ENCODE measurements at regions not wholly inside any gene's neighbourhood (a gene's known extent, or its start where the extent isn't known, plus 50 kb on each side); places are given as distances from the start of the nearest gene placed in this dataset.

- Histone ChIP-seq H3K79me2 (ENCODE audit: insufficient read depth, low read length) (no peaks in the 10 kb centered on the region), H3K4me2 (ENCODE audit: low read depth, low read length, poor library complexity, severe bottlenecking) (no peak overlapping the region), H3K4me3 (ENCODE audit: low read length, poor library complexity, severe bottlenecking) (no peak overlapping the region), H3K4me1 (ENCODE audit: insufficient read depth, low read length, poor library complexity, severe bottlenecking) (no peaks in the 10 kb centered on the region), H3F3A (ENCODE audit: low read depth) (no peaks in the 10 kb centered on the region), H3K9me3 (ENCODE audit: insufficient read depth, low read depth, low read length) (peaks cover 7% of the 10 kb centered on the region; the same call in 1 of the 2 replicates), H2AFZ (ENCODE audit: low read length) (no peak overlapping the region), H4K20me1 (ENCODE audit: insufficient read depth, low read length, poor library complexity, severe bottlenecking) (no peaks in the 10 kb centered on the region), H3K9ac (ENCODE audit: low read depth, low read length, poor library complexity, severe bottlenecking) (no peak overlapping the region), H3K27me3 (ENCODE audit: insufficient read depth, low read length, poor library complexity, severe bottlenecking) (no peaks in the 10 kb centered on the region), H3K9me2 (replicated peaks; ENCODE audit: low read depth, low read length) (no peaks in the 10 kb centered on the region), H3K36me3 (ENCODE audit: insufficient read depth, low read length) (no peaks in the 10 kb centered on the region)
- TF ChIP-seq CTCF (conservative IDR thresholded peaks at IDR 0.05; ENCODE audit: low read length) (no peak), EZH2phosphoT487 (IDR thresholded peaks at IDR 0.05; ENCODE audit: borderline replicate concordance) (no peak)
Observed at GRCh38 chr9:85167146-85167545, 497.6 kb downstream of the NTRK2 start.

- TF ChIP-seq CTCF (conservative IDR thresholded peaks at IDR 0.05; ENCODE audit: low read length) (no peak), EZH2phosphoT487 (IDR thresholded peaks at IDR 0.05; ENCODE audit: borderline replicate concordance) (no peak)
- no peak overlapping the region for H2AFZ ChIP-seq (ENCODE audit: low read length)
Observed at GRCh38 chr9:85163825-85164224, 494.3 kb downstream of the NTRK2 start.

DNA sequence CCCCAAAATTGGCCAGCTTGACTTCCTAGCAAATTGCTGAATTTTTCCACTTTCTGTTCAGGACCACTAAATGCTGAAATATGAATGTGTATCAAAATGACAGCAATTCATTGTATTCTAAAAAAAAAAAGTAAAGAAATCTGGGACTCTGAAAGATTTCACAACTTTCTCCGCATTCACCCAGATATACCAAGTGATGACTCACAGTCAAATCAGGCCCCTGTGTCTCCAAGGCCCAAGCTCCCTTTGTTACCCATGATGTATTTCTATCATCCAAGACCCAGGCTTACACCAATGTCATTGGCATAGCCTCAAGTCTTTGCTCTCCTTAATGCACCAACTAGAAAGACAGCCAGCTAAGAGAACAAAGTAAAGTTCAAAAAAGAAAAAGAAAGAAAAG is 493.9 kb downstream of the NTRK2 start:
- H3K9me2 ChIP-seq (replicated peaks; ENCODE audit: low read depth, low read length): no peaks in the 10 kb centered on the region
- H3K79me2 ChIP-seq (ENCODE audit: insufficient read depth, low read length): no peaks in the 10 kb centered on the region
- H3K9ac ChIP-seq (ENCODE audit: low read depth, low read length, poor library complexity, severe bottlenecking): no peak overlapping the region
- TF ChIP-seq EZH2phosphoT487 (IDR thresholded peaks at IDR 0.05; ENCODE audit: borderline replicate concordance) (no peak), CTCF (conservative IDR thresholded peaks at IDR 0.05; ENCODE audit: low read length) (no peak)
- no peaks in the 10 kb centered on the region for H3K36me3 ChIP-seq (ENCODE audit: insufficient read depth, low read length)
- no peak overlapping the region for H2AFZ ChIP-seq (ENCODE audit: low read length)
- H4K20me1 ChIP-seq (ENCODE audit: insufficient read depth, low read length, poor library complexity, severe bottlenecking): no peaks in the 10 kb centered on the region
- no peak overlapping the region for H3K4me2 ChIP-seq (ENCODE audit: low read depth, low read length, poor library complexity, severe bottlenecking)
- H3K9me3 ChIP-seq (ENCODE audit: insufficient read depth, low read depth, low read length): no peaks in the 10 kb centered on the region; the same call in 1 of the 2 replicates
- no peak overlapping the region for H3K4me3 ChIP-seq (ENCODE audit: low read length, poor library complexity, severe bottlenecking)
- H3K27me3 ChIP-seq (ENCODE audit: insufficient read depth, low read length, poor library complexity, severe bottlenecking): no peaks in the 10 kb centered on the region
- no peaks in the 10 kb centered on the region for H3F3A ChIP-seq (ENCODE audit: low read depth)
- no peaks in the 10 kb centered on the region for H3K4me1 ChIP-seq (ENCODE audit: insufficient read depth, low read length, poor library complexity, severe bottlenecking)

More at GRCh38 chr9:85163825-85164224, 494.3 kb downstream of the NTRK2 start:
- Histone ChIP-seq H3K9me3 (ENCODE audit: insufficient read depth, low read depth, low read length) (peaks cover 1% of the 10 kb centered on the region; the same call in 1 of the 2 replicates), H4K20me1 (ENCODE audit: insufficient read depth, low read length, poor library complexity, severe bottlenecking) (no peaks in the 10 kb centered on the region), H3K4me3 (ENCODE audit: low read length, poor library complexity, severe bottlenecking) (no peak overlapping the region), H3F3A (ENCODE audit: low read depth) (no peaks in the 10 kb centered on the region), H3K4me2 (ENCODE audit: low read depth, low read length, poor library complexity, severe bottlenecking) (no peak overlapping the region), H3K79me2 (ENCODE audit: insufficient read depth, low read length) (no peaks in the 10 kb centered on the region), H3K4me1 (ENCODE audit: insufficient read depth, low read length, poor library complexity, severe bottlenecking) (no peaks in the 10 kb centered on the region), H3K9me2 (replicated peaks; ENCODE audit: low read depth, low read length) (no peaks in the 10 kb centered on the region), H3K27me3 (ENCODE audit: insufficient read depth, low read length, poor library complexity, severe bottlenecking) (no peaks in the 10 kb centered on the region), H3K9ac (ENCODE audit: low read depth, low read length, poor library complexity, severe bottlenecking) (no peak overlapping the region), H3K36me3 (ENCODE audit: insufficient read depth, low read length) (no peaks in the 10 kb centered on the region)

Data from Loucy (cell line).